PFSK-1 (cell line): ENCODE measurements at regions not wholly inside any gene's neighbourhood (a gene's known extent, or its start where the extent isn't known, plus 50 kb on each side); places are given as distances from the start of the nearest gene placed in this dataset.

Experiments
- POLR2AphosphoS5 ChIP-seq: IDR thresholded peaks from 2 replicates; pipeline ENCODE4 v1.6.1; 2012; ENCODE audit warnings: low read depth, mild to moderate bottlenecking, control low read depth, low read length, moderate library complexity
- TAF1 ChIP-seq: IDR thresholded peaks from 2 replicates; pipeline ENCODE4 v1.6.1; 2012; ENCODE audit warnings: low read length, control low read depth, borderline replicate concordance; ENCODE audit not compliant: insufficient read depth

GRCh38 chr2:118473241-118473640, 374.2 kb downstream of the EN1 start:
- no peak for TF ChIP-seq TAF1
- no peak for TF ChIP-seq POLR2AphosphoS5
